ENCODE measurements at regions not wholly inside any gene's neighbourhood (a gene's known extent, or its start where the extent isn't known, plus 50 kb on each side); places are given as distances from the start of the nearest gene placed in this dataset.
"Not testable (repeated sequence)": the region's sequence is repeated elsewhere in the genome, so short reads cannot be mapped to it uniquely, and the experiment has no call there.

- no peak for DNase-seq (ENCODE audit: low read depth in 1 of 2, low spot score in 1 of 2)
- TF ChIP-seq JUND (IDR thresholded peaks at IDR 0.05; ENCODE audit: low read depth), result no peak
- in situ Hi-C loops (cut with HindIII; ENCODE audit: low pct_unique_long_range_greater_than_20kb, low sequenced_read_pairs), result no loop called here
Measured at GRCh38 chr22:49521787-49522224, 305.9 kb downstream of the BRD1 start.

DNA sequence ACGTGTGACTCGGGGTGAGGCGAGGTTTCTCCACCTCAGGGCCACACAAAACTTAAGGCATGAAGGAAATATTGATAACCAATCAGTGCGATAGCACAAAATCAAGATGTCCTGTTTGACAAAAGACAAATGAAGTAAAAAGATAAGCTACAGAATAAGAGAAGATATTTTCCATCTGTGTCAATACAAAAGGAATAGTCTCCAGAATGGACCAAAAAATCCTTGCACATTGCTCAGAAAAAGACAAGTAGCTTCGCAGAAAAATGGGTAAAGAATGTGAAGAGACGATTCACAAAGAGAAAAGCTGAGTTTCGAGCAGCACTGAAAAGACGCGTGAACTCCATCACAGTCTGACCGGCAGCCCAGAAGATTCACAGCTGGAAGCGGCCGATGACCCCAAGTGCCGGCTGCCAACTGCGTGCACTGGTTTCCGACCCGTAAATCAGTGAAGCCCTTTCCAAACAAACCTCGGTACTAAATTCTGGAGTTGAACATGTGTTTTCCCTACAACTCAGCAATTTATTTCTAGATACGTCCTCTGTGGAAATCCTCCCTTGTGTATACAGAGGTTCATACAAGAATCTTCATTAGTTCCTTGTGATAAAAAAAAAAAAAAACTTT, 308.4 kb downstream of the BRD1 start:
- DNase-seq (ENCODE audit: low read depth in 1 of 2, low spot score in 1 of 2), result no peak
- no peak for TF ChIP-seq JUND (IDR thresholded peaks at IDR 0.05; ENCODE audit: low read depth)
- in situ Hi-C loops (cut with HindIII; ENCODE audit: low pct_unique_long_range_greater_than_20kb, low sequenced_read_pairs), result no loop called here

- in situ Hi-C loops (cut with HindIII; ENCODE audit: low pct_unique_long_range_greater_than_20kb, low sequenced_read_pairs), result no loop called here
- no peak for TF ChIP-seq JUND (IDR thresholded peaks at IDR 0.05; ENCODE audit: low read depth)
- no peak for DNase-seq (ENCODE audit: low read depth in 1 of 2, low spot score in 1 of 2)
Measured at GRCh38 chr22:49518436-49518970, 309.2 kb downstream of the BRD1 start.

DNA sequence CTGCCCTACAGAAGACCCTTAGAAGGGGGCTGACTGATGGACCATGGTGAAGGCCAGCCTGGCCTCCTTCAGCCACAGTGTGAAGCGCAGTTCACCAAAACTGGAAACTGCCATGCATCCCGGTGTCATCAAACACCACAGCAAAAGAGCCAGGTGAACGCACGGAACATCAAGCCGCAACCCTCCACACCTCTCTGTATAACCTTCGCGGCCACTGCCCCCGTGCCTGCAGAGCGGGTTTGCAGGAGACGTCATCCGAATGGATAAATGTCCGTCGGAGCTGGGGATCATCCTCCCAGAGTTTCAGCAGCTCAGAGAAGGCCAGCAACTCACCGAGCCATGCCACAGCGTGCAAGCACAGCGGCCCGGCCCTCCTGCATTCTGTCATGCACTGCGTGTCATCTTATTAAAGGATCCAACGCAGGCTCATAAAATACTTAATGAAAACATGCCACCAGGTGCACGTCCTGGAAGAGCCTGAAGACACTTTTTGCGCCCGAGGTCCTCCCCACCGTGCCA, 309.9 kb downstream of the BRD1 start:
- in situ Hi-C loops (cut with HindIII; ENCODE audit: low pct_unique_long_range_greater_than_20kb, low sequenced_read_pairs), result no loop called here
- TF ChIP-seq JUND (IDR thresholded peaks at IDR 0.05; ENCODE audit: low read depth), result no peak

DNA sequence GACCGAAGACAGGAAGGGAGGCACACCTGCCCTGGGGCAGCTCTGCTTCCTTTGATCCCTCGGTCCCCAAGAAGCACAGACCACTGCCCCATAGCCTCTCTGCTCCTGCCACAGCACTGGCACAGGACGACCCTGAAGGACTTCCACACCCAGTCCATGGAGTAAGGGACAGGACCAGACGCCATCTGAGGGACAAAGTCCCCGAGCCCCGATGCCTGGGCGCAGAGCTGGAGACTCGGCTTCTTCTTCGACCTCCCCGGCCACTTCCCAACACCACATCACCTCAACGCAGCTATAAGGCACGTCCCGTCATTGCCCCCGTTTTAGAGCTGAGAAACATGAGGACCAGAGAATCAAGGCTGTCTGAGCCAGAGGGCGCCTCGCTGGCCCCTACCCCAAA, 310.5 kb downstream of the BRD1 start:
- TF ChIP-seq JUND (IDR thresholded peaks at IDR 0.05; ENCODE audit: low read depth), result no peak
- in situ Hi-C loops (cut with HindIII; ENCODE audit: low pct_unique_long_range_greater_than_20kb, low sequenced_read_pairs), result no loop called here
- DNase-seq (ENCODE audit: low read depth in 1 of 2, low spot score in 1 of 2), result no peak

More for the DNA sequence above, 309.9 kb downstream of the BRD1 start:
- no peak for DNase-seq (ENCODE audit: low read depth in 1 of 2, low spot score in 1 of 2)

DNA sequence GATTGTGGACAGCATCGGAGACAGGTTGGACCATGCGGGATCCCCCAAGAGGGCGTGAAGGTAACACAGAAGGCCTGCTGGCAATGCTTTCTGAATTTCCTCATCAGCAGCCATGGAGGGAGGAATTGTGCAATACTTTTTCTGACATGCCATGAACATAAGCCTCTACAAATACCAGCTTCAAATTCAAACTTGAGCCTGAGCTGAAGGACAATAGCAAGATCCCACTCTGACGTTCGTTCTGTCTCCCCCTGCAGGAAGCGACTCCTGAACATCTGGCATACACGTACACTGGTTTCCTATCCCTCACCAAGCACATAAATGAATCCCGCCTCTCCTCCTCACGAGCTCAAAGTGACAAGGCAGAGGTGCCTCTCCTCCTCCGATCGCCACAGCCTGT, 312.2 kb downstream of the BRD1 start:
- in situ Hi-C loops (cut with HindIII; ENCODE audit: low pct_unique_long_range_greater_than_20kb, low sequenced_read_pairs), result no loop called here
- DNase-seq (ENCODE audit: low read depth in 1 of 2, low spot score in 1 of 2), result no peak
- no peak for TF ChIP-seq JUND (IDR thresholded peaks at IDR 0.05; ENCODE audit: low read depth)

DNA sequence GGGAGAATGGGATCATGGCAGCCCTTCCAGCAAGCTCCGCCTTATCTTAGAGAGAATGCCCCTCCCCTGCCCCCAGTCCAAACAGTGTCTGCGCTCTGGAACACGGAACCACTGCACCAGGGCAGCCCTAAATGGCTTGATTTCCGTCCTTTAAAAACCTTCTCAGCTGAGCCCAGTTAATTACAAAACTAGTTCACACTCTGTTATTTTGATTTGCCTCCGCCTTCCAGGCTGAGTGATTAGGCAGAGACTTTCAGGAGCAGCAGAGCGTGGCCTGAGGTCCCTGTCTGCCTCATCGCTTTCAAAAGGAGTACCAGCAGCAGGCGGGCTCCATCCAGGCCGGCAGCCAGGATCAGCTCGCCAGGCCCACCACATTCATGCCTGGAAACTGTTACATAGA, 313.0 kb downstream of the BRD1 start:
- in situ Hi-C loops (cut with HindIII; ENCODE audit: low pct_unique_long_range_greater_than_20kb, low sequenced_read_pairs), result no loop called here
- TF ChIP-seq JUND (IDR thresholded peaks at IDR 0.05; ENCODE audit: low read depth), result no peak
- DNase-seq (ENCODE audit: low read depth in 1 of 2, low spot score in 1 of 2), result no peak

DNA sequence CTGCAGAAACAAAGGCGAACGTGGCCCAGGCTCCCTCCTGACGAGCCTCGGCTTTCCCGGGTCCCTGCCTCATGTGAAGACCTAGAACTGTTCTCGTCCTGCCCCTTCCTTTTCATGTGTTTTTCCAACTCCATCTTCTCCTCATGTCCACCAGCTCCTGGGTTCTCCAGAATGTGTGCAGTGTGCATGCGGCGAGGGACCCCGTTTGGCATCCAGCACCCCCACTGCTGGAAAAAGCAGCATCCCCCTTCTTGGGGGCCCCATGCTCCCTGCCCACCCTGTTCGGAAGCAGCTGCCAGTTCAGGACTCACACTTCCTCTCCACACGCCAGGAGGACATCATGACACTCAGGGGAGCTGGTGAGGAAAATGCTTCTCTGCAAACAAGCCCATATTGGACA, 313.5 kb downstream of the BRD1 start:
- no peak for TF ChIP-seq JUND (IDR thresholded peaks at IDR 0.05; ENCODE audit: low read depth)
- DNase-seq (ENCODE audit: low read depth in 1 of 2, low spot score in 1 of 2), result no peak
- in situ Hi-C loops (cut with HindIII; ENCODE audit: low pct_unique_long_range_greater_than_20kb, low sequenced_read_pairs), result no loop called here

DNA sequence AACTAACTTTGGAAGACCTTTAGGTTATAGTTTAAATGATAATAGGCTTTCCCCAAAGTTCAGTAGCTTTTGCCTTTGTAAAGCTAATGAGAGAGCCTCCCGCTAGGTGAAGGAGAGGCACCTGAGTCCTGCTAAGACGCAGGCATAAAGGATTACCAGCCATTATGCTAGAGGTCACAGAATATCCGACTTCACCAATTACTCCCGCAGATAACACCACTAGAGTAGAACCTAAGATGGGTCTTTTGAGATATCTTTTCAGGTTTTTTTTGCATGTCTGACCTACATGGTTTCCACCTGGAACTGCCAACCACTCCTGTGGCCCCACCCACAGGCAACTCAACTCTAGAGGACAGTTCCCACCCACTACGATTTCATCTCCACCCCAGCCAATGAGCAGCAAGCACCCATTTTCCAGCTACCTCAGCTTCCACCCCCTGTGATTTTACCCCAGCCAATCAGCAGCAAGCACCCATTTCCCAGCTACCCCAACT, 314.3 kb downstream of the BRD1 start:
- no peak for TF ChIP-seq JUND (IDR thresholded peaks at IDR 0.05; ENCODE audit: low read depth)
- no peak for DNase-seq (ENCODE audit: low read depth in 1 of 2, low spot score in 1 of 2)
- in situ Hi-C loops (cut with HindIII; ENCODE audit: low pct_unique_long_range_greater_than_20kb, low sequenced_read_pairs), result no loop called here

- in situ Hi-C loops (cut with HindIII; ENCODE audit: low pct_unique_long_range_greater_than_20kb, low sequenced_read_pairs), result no loop called here
- DNase-seq (ENCODE audit: low read depth in 1 of 2, low spot score in 1 of 2), result no peak
- TF ChIP-seq JUND (IDR thresholded peaks at IDR 0.05; ENCODE audit: low read depth), result no peak
Measured at GRCh38 chr22:49512487-49513165, 315.0 kb downstream of the BRD1 start.

DNA sequence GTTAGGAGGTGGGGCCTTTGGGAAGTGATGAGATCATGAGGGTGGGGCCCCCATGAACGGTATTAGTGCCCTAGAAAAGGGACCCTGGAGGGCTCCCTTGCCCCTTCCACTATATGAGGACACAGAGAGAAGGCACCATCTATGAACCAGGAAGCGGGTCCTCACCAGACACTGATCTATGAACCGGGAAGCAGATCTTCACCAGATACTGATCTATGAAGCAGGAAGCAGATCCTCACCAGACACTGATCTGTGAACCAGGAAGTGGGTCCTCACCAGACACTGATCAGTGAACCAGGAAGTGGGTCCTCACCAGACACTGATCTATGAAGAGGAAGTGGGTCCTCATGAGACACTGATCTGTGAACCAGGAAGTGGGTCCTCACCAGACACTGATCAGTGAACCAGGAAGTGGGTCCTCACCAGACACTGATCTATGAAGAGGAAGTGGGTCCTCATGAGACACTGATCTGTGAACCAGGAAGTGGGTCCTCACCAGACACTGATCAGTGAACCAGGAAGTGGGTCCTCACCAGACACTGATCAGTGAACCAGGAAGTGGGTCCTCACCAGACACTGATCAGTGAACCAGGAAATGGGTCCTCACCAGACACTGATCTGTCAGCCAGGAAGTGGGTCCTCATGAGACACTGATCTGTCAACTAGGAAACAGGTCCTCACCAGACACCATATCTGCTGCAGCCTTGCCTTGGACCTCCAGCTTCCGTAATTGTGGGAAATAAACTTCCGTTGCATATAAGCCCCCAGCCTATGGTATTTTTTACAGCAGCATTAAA, 316.1 kb downstream of the BRD1 start:
- in situ Hi-C loops (cut with HindIII; ENCODE audit: low pct_unique_long_range_greater_than_20kb, low sequenced_read_pairs); DNase-seq (ENCODE audit: low read depth in 1 of 2, low spot score in 1 of 2): not testable (repeated sequence)

GRCh38 chr22:49510718-49511117, 317.0 kb downstream of the BRD1 start:
- in situ Hi-C loops (cut with HindIII; ENCODE audit: low pct_unique_long_range_greater_than_20kb, low sequenced_read_pairs), result no loop called here
- no peak for DNase-seq (ENCODE audit: low read depth in 1 of 2, low spot score in 1 of 2)
- TF ChIP-seq JUND (IDR thresholded peaks at IDR 0.05; ENCODE audit: low read depth), result no peak
